HS-5 (cell line): ENCODE measurements at regions not wholly inside any gene's neighbourhood (a gene's known extent, or its start where the extent isn't known, plus 50 kb on each side); places are given as distances from the start of the nearest gene placed in this dataset.

Experiments used
- DNase-seq: peaks from one replicate; pipeline ENCODE4 v3.0.0-alpha.2; 2012; ENCODE audit warnings: low read depth

DNA sequence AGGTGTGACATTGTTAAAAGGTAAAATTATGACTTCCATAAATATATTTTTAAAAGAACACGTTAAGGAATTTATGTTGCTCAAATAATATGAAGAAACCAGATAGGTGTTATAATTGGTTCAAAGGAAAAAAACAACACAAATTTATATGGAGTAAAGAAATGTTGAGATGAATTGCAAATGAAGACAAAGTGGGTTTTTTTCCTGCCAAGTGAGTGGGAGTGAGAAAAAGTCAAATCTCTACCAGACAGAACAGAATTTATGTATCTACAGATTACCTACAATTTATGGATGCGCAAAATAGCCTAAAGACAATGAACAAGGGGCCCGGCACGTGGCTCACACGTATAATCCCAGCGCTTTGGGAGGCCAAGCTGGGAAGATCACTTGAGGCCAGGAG lies 159.7 kb upstream of the SLC1A4 start:
- DNase-seq: no peak

DNA sequence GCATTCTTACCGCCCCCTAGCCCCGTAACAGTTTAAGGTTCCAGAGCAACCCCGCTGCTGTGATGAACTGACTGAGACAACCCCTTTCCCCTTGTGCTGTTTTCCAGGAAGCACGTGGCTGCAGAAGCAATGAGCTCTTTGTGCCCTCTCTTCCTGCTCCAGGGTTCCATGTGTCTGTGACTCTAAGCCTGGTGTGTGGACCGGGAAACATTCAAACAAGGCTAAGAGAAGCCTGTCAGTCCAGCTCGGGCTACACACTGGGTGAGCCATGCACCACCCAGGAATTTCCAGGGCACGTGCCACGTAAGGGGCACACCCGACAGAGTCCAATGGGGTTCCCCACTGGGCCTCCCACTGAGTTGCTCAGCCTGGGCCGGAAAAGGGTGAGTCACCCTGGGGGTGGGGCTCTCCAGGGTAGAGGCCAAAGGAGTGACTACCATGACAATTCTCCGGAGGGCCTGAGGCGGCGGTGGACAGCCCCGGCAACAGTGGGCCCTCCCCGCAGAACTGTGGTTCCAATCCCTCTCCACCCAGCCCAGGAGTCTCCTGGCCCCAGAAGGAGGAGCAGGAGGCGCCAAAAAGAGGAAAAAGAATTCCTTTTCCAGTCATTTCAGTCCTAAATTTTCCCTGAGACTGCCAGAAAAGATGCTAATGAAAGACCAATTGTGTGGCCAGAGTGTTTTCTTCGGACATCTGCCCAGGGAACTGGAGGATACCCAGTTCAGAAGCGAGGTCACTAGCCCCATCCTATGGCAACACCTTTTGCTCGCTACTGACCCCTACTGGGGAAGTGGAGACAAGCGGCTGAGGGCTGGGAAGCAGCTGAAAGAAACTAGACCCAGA lies 157.8 kb upstream of the SLC1A4 start:
- DNase-seq: peak; percentile 95

DNA sequence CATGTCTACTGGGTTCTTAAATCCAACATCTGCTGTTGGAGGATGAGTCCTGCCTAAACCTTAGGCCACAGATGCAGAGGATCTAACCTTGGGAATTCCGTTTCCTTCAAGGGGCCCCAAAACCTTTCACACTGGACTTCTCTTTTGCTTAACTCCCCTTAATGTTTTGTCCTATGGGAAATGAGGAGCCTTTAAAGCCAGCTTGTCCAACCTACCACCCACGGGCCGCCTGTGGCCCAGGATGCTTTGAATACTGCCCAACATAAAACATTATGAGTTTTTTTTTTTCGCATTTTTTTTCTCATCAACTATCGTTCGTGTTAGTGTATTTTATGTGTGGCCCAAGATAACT lies 157.2 kb upstream of the SLC1A4 start:
- no peak for DNase-seq

DNA sequence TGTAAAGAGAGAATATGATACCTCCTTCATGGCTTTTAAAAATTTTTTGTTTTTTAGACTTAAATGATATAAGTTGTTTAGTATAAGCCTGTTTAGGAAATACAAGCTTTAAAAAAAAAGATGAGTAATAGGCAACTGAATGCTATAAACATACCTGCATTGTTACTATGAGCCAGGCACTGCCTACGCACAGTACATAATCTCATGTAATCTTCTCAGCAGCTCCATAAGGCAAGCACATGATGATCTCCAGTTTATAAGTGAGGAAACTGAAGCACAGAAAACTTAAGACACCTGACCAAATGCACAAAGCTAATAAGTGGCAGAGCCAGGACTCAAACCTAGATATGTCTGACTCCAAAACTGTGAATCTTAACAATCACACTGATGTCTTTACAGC lies 156.3 kb upstream of the SLC1A4 start:
- no peak for DNase-seq

DNA sequence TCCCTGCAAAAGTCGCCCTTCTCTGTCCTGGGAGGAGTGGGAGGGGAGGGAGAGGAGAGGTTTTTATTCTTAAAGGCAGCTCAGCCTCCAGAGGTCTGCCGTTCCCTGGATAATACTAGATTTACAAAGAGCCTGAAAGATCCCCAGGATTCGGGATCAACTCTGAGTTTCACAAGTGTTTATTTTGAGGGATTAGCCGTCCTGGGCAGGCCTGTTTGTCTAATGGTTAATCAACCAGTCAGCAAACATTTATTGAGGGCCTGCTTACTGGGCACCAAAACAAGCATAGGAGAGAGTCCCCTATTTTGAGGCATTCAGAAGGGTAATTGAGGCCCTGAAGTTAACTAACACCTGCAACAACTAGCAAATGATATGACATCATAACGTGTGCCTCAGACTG lies 152.6 kb upstream of the SLC1A4 start:
- no peak for DNase-seq

DNA sequence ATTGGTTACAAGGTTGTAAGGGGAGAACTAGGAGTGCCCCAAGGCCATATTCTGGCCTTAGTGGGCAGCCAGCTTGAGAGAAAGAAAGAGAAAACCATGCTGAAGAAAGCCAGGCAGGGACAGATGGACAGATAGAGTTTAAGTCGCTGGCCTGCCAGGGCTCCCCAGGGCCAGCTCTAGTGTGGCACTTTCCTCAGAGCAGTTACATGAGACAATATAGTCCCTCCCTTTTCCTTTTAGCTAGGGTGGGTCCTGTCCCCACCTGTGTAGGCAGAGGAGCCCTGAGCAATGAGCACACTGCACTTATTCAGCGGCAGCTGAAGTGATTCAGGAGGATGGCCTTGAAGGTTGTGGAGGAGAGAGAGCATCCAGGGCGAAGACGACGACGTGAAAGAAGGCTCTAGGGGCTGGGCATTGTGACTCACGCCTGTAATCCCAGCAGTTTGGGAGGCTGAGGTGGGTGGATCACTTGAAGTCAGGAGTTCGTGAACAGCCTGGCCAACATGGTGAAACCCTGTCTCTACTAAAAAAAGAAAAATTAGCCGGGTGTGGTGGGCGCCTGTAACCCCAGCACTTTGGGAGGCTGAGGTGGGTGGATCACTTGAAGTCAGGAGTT lies 152.0 kb upstream of the SLC1A4 start:
- no peak for DNase-seq

DNA sequence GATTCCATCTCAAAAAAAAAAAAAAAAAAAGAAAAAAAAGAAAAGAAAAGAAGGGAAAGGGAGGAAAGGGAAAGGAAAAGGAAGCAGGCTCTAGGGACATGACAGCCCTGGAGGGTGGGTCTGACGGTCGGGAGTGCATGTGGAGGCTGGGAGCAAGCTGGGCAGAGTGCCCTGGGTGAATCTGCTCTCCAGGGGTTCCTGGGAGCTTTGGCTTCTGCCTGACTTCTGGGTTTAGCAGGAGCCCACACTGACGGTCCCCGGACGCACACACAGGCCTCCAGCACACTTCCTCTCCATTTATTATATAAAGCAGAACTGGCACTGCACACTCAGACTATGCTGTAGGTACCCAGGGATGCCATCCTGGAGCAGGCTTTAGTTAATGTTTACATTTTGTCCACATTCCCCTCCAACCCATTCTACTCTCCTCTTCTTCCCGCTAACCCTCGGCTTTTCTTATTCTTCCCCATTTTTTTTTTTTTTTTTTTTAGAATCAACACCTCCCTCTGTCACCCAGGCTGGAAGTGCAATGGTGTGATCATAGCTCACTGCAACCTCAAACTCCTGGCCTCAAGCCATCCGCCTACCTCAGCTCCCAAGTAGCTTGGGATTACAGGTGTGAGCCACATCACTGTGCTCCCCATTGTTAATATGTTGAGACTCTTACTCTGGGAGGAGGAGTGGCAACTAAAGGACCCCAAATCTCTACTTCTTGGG lies 151.1 kb upstream of the SLC1A4 start:
- DNase-seq: no peak

DNA sequence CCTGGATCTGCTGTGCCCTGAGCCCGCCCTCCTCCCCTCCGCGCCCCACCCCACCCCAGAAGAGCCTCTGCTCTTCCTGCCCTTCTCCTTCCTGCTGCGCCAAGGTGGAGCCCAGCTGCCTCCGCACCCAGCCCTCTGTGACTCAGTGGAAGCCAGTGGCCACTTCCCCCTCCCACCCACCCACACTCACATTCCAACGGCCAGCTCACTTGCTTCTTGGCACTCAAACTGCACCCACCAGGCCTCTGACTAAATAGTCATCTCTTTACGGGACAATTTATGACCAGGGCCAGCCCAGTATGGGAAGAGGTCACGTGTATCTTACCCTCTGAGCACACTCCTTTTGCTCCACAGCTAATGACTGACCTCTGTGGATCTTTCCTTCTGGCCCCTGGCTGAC lies 150.4 kb upstream of the SLC1A4 start:
- DNase-seq: peak; percentile 86

DNA sequence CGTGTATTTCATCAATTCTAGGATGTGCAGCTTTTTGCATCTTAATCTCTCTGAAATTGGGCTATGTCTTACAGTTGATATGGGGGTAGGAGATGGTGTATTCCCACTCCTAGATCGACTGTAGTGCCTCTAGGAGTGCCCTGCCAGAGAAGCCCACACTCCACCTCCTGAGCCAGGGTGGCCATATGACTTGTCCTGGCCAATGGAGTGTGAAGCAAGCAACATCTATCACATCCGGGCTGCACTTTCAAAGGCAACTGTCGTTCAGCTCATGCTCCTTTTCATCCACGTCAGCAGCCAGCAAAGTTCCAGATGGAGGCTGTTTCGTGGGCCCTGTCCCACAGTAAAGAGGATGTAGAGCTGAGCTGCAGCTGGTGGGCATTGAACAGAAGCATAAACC lies 149.4 kb upstream of the SLC1A4 start:
- no peak for DNase-seq

DNA sequence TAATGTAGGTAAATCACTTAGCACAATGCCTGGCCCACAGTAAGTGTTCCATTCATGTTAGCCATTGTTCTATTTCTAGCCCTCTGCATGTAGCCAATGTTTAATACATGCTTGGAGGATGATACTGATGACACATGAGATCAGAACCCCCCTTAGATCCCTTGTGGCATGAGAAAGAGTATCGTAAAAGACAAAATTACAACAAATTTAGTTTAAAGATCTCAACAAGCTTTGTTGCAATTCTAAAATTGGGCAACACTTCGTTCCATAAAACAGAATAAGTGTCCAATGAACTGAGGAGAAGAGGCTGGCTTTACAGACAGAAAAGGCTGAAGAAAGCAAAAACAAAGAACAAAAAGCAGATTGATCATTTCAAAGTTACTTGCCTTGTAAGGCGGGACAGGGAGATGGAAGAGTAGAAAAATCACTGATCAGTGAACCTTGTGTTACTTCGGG lies 148.7 kb upstream of the SLC1A4 start:
- no peak for DNase-seq

DNA sequence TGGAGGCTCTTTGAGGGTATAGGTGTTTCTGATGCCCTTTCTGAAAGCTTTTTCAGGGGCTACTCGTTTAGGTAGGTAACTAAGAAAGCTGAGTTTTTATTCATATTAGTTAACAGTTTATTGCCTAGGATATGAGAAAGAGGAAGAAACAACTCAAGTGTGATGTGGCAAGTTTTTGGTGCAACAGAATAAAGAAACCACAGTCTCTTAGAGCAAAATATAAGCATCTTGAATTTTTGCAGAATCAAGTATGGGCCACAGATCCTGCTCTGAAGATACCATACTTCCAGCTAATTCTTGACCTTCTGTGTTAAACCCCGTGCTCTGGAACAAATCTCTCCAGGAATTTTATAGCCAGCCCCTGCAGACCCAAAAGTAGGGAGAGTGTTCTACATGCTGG lies 147.7 kb upstream of the SLC1A4 start:
- DNase-seq: no peak

DNA sequence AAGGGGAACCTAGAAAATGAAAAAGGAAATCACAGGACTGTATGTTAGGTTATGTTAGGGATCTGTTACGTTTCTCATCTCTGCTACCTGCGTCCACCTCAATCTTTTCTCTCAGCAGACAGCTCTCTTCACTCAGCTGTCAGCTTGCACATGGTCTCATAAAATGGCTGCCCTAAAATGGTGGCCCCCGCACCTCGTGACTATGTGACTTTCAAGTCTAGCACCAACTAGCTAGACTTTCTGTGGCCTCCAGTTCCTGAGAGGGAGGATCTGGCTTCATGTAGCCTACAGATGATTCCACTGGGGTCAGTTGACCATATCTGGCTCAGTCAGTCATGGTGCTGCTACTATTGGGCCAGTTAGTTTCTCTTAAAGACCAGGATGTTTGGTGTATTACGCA lies 147.2 kb upstream of the SLC1A4 start:
- DNase-seq: no peak

DNA sequence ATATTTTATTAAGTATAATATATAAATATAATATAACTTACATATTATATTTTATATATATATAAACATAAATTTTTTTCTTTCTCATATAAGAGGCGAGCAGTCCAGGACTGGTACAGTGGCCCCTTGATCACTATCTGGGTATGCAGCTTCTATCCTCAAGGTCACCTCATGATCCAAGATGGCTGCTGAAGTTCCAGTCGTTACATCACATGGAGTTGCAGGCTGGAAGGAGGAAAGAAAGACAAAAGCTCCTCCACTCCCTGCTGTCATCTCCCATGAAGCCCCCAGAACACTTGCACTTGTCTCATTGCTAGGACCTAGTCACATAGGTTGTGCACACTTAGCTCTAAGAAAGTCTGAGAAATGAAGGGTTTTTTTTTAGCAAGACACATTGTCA lies 145.1 kb upstream of the SLC1A4 start:
- no peak for DNase-seq

DNA sequence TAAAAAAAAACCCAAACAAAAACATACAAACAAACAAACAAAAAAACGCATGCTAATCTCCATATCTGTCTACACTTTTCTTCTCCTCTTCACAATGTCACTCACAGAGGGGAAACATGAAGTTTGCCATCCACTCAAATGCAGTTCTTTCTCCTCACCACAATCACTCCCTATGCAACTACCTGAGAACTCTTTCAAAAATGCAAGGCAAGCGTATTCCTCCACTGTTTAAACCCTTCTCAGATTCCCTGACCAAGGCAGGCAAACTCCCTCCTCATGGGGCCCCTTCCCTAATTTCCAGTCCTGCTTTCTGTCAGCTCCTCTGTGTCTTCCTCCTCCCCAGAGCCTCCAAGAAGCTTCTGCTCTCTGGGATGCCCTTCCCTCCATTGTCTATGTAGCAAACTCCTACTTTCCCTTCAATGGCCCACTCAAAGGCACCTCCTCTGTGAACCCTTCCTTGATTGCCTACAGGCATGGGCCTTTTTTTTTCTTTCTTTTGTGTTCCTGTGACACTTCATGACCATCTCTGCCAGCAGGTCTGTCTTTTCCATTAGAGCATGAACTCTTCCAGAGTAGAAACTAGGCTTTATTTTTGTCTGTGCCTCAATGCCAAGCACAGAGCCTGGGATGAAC lies 143.8 kb upstream of the SLC1A4 start:
- DNase-seq: no peak

DNA sequence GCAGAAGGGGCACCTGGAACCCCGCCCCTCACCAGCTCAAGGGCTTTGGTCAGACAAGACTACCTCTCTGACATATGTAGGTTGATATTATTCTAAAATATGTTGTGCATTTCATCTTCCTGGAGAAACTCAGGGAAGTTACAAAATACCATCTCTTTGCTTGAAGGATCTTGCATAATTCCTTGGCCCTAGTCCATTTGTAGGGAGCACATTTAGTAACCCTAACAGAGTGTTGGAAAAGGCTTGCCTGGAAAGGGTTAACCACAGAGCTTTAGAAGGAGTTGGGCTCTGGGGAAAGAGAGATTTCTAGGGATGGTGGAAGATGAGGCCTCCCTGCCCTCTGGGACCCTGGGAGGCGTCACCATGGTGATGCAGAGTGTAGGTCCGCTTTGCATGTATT lies 143.0 kb upstream of the SLC1A4 start:
- DNase-seq: no peak

DNA sequence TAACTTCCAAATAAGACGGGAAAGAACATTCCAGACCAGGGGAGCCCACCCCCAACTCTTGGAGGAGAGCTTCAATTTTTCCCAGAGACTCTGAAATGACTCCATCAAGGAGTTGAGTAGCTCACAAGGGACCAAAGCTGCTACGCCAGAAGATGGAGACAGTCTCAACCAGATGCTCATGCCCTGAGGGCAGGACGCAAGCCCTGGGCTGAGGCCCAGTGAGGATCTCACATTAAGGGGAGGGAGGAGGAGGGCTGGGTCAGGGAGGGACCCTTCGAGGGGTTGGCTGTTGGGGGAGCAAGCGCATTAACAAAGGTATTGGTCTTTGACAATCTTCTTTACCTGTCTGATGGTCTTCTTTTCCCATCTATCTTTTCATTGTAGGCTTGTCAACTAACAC lies 141.3 kb upstream of the SLC1A4 start:
- DNase-seq: no peak

DNA sequence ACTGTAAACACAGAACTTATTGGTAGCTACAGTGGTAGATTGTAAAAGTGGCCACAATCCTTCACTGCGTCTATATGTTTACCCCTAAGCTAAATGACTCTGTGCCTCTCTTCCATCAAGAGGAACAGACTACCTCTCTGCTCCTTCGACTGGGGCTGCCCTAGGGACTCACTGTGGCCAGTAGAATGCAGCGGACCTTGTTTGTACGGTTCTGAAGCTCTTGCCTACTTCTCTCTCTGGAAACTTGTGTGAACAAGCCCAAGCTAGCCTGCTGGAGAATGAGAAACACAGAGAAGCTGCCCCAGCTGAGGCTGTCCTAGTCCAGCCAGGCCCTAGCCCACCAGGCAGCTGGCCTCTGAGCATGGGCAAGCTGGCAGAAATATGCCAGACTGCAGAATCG lies 140.8 kb upstream of the SLC1A4 start:
- no peak for DNase-seq

DNA sequence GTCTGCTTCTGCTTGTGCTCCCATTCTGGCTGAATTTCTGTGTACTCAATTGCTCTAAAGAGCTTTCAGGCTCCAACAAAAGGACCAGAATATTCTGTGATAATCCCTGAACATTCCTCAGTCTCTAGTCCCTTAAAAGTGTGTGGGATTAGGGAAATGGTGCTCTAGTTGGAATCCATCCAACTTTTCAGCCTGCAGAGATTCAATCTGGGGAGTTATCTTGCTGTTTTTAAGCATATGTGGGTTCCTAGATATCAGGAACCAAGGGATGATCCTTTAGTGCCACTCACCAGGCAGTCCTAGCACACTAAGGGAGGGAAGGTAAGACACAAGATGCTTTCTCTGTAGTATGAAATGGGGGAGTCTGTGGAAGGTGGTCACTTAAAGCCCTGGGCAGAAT lies 140.3 kb upstream of the SLC1A4 start:
- DNase-seq: no peak

DNA sequence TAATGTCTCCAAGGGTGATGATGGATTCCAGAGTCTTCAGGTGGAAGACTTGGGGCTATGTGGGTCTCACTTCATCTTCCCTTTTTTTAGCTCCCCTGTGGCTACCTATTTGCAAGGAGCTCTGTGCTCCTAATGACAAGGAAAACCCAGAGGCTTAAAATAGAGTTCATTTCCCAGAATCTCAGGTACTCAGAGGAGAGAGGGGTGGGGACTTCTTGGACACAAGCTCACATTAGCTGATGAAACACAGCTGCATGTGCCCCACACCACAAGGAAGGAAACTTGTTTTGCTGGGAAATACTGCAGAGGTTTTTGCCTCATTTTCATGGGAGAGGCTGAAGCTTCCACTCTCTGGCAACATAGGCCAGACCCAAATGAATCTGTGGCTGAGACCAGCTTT lies 138.6 kb upstream of the SLC1A4 start:
- no peak for DNase-seq

DNA sequence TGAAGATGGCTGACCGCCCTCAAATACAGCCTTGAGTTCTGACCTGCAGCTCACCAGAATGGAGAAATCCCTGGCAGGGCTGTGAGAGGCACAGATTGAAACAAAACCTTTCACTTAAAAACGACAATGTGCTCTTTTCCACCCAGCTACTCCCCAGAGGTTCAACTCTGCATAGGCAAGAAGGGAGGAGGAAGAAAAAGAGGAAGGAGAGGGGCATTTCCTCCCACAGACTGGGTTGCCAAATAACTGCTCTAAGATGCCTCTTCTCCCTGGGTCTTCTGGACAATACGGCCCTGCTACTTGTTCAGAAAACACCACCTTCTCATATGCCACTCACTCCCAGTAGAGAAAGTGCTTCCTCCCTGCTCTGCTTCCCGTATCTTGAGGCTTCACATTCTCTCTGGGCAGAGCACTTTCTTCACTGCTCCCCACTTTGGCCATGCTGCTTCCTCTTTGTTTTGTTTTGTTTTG lies 136.4 kb upstream of the SLC1A4 start:
- DNase-seq: no peak

DNA sequence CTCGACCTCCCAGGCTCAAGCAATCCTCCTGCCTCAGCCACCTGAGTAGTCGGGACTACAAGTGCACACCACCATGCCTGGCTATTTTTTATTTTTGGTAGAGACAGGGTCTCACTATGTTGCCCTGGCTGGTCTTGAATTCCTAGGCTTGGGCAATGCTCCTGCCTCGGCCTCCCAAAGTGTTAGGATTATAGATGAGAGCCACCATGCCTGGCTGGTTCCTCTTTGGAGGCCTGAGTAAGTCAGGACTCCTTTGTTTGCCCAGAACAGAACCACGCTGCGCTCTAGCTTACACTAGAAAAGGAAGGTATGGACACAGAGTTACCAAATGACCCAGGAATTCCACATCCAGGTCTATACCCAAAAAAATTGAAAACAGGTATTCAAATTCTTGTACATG lies 135.9 kb upstream of the SLC1A4 start:
- DNase-seq: no peak

DNA sequence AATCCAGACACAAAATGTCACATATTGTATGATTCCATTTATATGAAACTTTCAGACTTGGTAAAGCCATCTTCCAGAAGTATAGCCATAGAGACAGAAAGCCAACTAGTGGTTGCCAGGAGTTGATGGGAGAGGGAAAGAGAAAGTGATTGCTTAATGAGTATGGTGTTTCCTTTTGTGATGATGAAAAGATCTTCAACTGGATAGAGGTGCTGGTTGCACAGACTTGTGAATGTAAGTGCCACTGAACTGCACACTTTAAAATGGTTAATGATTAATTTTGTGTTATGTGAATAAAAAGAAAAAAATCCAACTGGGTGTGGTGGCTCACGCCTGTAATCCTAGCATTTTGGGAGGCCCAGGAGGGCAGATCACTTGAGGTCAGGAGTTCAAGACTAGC lies 135.3 kb upstream of the SLC1A4 start:
- DNase-seq: no peak

DNA sequence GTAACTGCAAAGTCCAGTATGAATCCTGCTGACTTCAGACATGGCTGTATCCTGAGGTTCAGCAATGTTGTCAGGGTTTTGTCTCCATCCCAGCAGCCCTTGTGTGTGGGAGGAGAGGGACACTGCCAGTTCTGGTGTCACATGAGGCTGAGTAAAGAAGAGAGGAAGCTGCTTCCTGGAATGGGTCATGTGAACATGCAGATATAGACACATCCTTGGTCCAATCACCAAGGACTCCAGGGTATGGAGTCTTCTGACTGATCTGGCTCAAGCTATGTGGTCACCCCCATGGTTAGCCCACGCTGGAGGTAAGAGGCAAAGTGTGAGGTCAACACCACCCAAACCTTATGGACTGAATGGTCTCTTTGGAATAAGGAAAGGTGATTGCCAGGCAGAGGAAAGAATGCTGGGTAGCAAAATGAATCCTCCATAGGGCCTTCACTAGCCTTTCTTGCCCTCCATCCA lies 134.4 kb upstream of the SLC1A4 start:
- no peak for DNase-seq
